Body of pancreas (tissue), 4 donors: ENCODE measurements at regions not wholly inside any gene's neighbourhood (a gene's known extent, or its start where the extent isn't known, plus 50 kb on each side); places are given as distances from the start of the nearest gene placed in this dataset.

Experiments used
- CTCF ChIP-seq, 7 experiments: fragments of 450-650 bp in 4 of 7; fragments of 200-600 bp in 3 of 7; sonication (generic) in 3 of 7; IDR thresholded peaks; one replicate each; pipeline ENCODE4 v1.5.1; 2016 to 2019; ENCODE audit warnings: antibody characterized with exemption in 7 of 7
- POLR2A ChIP-seq, 3 donors: fragments of 450-650 bp; IDR thresholded peaks; one replicate each; pipeline ENCODE4 v1.6.1; 2016; ENCODE audit warnings: antibody characterized with exemption in 3 of 3, mild to moderate bottlenecking in 2 of 3

DNA sequence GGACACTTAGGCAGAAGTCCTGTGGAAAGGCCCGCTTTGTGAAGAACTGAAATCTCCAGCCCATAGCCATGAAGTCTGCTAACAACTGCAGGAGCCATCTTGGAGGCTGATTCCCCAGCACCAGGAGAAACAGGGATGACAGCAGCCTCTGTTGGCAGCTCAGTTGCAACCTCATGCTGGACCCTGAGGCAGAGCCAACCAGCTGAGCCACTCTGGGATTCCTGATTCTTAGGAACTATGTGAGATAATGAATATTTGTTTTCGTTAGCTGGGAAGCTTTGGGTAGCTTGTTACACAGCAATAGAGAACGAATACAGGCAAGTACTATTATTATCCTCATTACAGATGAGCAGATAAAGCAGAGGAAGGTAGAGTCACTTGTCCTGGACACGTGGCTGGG is 210.5 kb upstream of the ANKH start:
- TF ChIP-seq CTCF (IDR thresholded peaks at IDR 0.05) (no peak), POLR2A (IDR thresholded peaks at IDR 0.05) (no peak)
